ENCODE measurements at regions not wholly inside any gene's neighbourhood (a gene's known extent, or its start where the extent isn't known, plus 50 kb on each side); places are given as distances from the start of the nearest gene placed in this dataset.

- peaks cover 0 to 6% (median 0%) of the 10 kb centered on the region in 3 donors for H3K9me3 ChIP-seq (ENCODE audit: control extremely low read depth in 1 of 3, control insufficient read depth in 2 of 3, insufficient read depth in 1 of 3, low read length in 2 of 3)
- no peaks in the 10 kb centered on the region for H3K4me1 ChIP-seq (ENCODE audit: control insufficient read depth in 2 of 2, insufficient read depth in 2 of 2, low read length in 2 of 2)
- no peak overlapping the region for H3K4me3 ChIP-seq (ENCODE audit: control extremely low read depth in 1 of 5, extremely low read depth in 1 of 5, insufficient read depth in 1 of 5, low read depth in 2 of 5, low read length in 4 of 5)
- no peak overlapping the region for H3K9ac ChIP-seq (ENCODE audit: low read length)
- POLR2A ChIA-PET, result no interaction called here
- no peak overlapping the region for H3K27ac Mint-ChIP-seq
- DNase-seq (no peak), ATAC-seq (ENCODE audit: low read depth) (no peak)
- H3K4me1 Mint-ChIP-seq, result no peaks in the 10 kb centered on the region
- H3K27ac ChIP-seq (ENCODE audit: low read length in 2 of 2), result no peak overlapping the region
- H3K79me2 ChIP-seq (ENCODE audit: control insufficient read depth, insufficient read depth, low read length), result no peaks in the 10 kb centered on the region
- no peak overlapping the region for H3K4me2 ChIP-seq (replicated peaks; ENCODE audit: low read depth, low read length, poor library complexity, severe bottlenecking)
- no peak overlapping the region for H2AFZ ChIP-seq (ENCODE audit: insufficient read depth, low read depth, low read length, poor library complexity, severe bottlenecking)
- CTCF ChIA-PET, result no interaction called here
- H3K27me3 ChIP-seq (replicated peaks in 1 of 4; ENCODE audit: control extremely low read depth in 1 of 4, control insufficient read depth in 3 of 4, insufficient read depth in 4 of 4, low read length in 3 of 4), result no peaks in the 10 kb centered on the region
- no peak for TF ChIP-seq CTCF (IDR thresholded peaks at IDR 0.05)
- TF ChIP-seq EZH2 (IDR thresholded peaks at IDR 0.05; ENCODE audit: borderline replicate concordance, insufficient read depth, low read depth, low read length, poor library complexity, severe bottlenecking), result no peak
- no peaks in the 10 kb centered on the region for H3K27me3 Mint-ChIP-seq
- no peaks in the 10 kb centered on the region for H3K9me3 Mint-ChIP-seq (ENCODE audit: insufficient read depth)
- no peaks in the 10 kb centered on the region for H3K36me3 ChIP-seq (replicated peaks in 1 of 2; ENCODE audit: control extremely low read depth in 1 of 2, control insufficient read depth in 1 of 2, extremely low read depth in 1 of 2, insufficient read depth in 2 of 2, low read length in 1 of 2)
- no peak overlapping the region for H3K4me3 Mint-ChIP-seq
- 80% methylated on average over 1 of the region's 1 CpG for WGBS (ENCODE audit: insufficient coverage)
- no peaks in the 10 kb centered on the region for H4K20me1 ChIP-seq (ENCODE audit: control insufficient read depth, insufficient read depth, low read length, poor library complexity, severe bottlenecking)
- intact Hi-C loops (cut with micrococcal nuclease), result no loop called here
Measured at GRCh38 chr5:92459654-92460053, 1076.5 kb upstream of the ARRDC3 start.

GRCh38 chr5:92455011-92455410 lies 1071.9 kb upstream of the ARRDC3 start:
- intact Hi-C loops (cut with micrococcal nuclease), result no loop called here
- DNase-seq (no peak), ATAC-seq (ENCODE audit: low read depth) (no peak)
- H3K9me3 ChIP-seq (ENCODE audit: control extremely low read depth in 1 of 3, control insufficient read depth in 2 of 3, insufficient read depth in 1 of 3, low read length in 2 of 3), result no peaks in the 10 kb centered on the region
- Mint-ChIP-seq H3K27me3 (no peaks in the 10 kb centered on the region), H3K27ac (no peak overlapping the region), H3K9me3 (ENCODE audit: insufficient read depth) (no peaks in the 10 kb centered on the region), H3K4me3 (no peak overlapping the region), H3K4me1 (no peaks in the 10 kb centered on the region)
- H2AFZ ChIP-seq (ENCODE audit: insufficient read depth, low read depth, low read length, poor library complexity, severe bottlenecking), result no peak overlapping the region
- H3K9ac ChIP-seq (ENCODE audit: low read length), result no peak overlapping the region
- H4K20me1 ChIP-seq (ENCODE audit: control insufficient read depth, insufficient read depth, low read length, poor library complexity, severe bottlenecking), result no peaks in the 10 kb centered on the region
- H3K36me3 ChIP-seq (replicated peaks in 1 of 2; ENCODE audit: control extremely low read depth in 1 of 2, control insufficient read depth in 1 of 2, extremely low read depth in 1 of 2, insufficient read depth in 2 of 2, low read length in 1 of 2), result no peaks in the 10 kb centered on the region
- no peaks in the 10 kb centered on the region for H3K4me1 ChIP-seq (ENCODE audit: control insufficient read depth in 2 of 2, insufficient read depth in 2 of 2, low read length in 2 of 2)
- 20% methylated on average over 1 of the region's 3 CpGs for WGBS (ENCODE audit: insufficient coverage)
- CTCF ChIA-PET, result no interaction called here
- H3K27me3 ChIP-seq (replicated peaks in 1 of 4; ENCODE audit: control extremely low read depth in 1 of 4, control insufficient read depth in 3 of 4, insufficient read depth in 4 of 4, low read length in 3 of 4), result no peaks in the 10 kb centered on the region
- POLR2A ChIA-PET, result no interaction called here
- H3K4me2 ChIP-seq (replicated peaks; ENCODE audit: low read depth, low read length, poor library complexity, severe bottlenecking), result no peak overlapping the region
- no peak overlapping the region for H3K27ac ChIP-seq (ENCODE audit: low read length in 2 of 2)
- no peak overlapping the region for H3K4me3 ChIP-seq (ENCODE audit: control extremely low read depth in 1 of 5, extremely low read depth in 1 of 5, insufficient read depth in 1 of 5, low read depth in 2 of 5, low read length in 4 of 5)
- TF ChIP-seq EZH2 (IDR thresholded peaks at IDR 0.05; ENCODE audit: borderline replicate concordance, insufficient read depth, low read depth, low read length, poor library complexity, severe bottlenecking) (no peak), CTCF (IDR thresholded peaks at IDR 0.05) (no peak)
- no peaks in the 10 kb centered on the region for H3K79me2 ChIP-seq (ENCODE audit: control insufficient read depth, insufficient read depth, low read length)

Measured in B cell (primary cell).